B cell (primary cell): ENCODE measurements at regions not wholly inside any gene's neighbourhood (a gene's known extent, or its start where the extent isn't known, plus 50 kb on each side); places are given as distances from the start of the nearest gene placed in this dataset.

Source experiments
- ATAC-seq: fragments of 200-7000 bp; cut with Tn5 transposase; one replicate; pipeline ENCODE4 v1.10.0; 2021; ENCODE audit warnings: low read depth, mild to moderate bottlenecking, moderate number of reproducible peaks, moderate library complexity
- CTCF ChIA-PET: fragments of 350-600 bp; sonication (Branson Sonifier 250); formaldehyde crosslinking; loops from one replicate; lab custom pipeline; 2021; ENCODE audit warnings: antibody characterized with exemption, inconsistent platforms; lab: Charles Lee
- POLR2A ChIA-PET: fragments of 350-600 bp; sonication (Branson Sonifier 250); formaldehyde crosslinking; loops from one replicate; lab custom pipeline; 2021; ENCODE audit warnings: antibody characterized with exemption; lab: Charles Lee
- DNase-seq: peaks from one replicate; pipeline ENCODE4 v3.0.0; 2013
- H2AFZ ChIP-seq: 2 replicates; pipeline ENCODE4 v1.6.1; 2012; ENCODE audit warnings: mild to moderate bottlenecking, low read depth, low read length; ENCODE audit not compliant: insufficient read depth, poor library complexity, severe bottlenecking
- H3K27ac ChIP-seq, 2 donors: 1 replicate in 1 of 2; 2 replicates in 1 of 2; pipeline ENCODE4 v1.5.1; 2012 to 2013; ENCODE audit warnings: low read length in 2 of 2, mild to moderate bottlenecking in 2 of 2, moderate library complexity in 1 of 2
- H3K27me3 ChIP-seq, 4 experiments: fragments of 200-600 bp in 1 of 4; sonication (generic) in 1 of 4; replicated peaks in 1 of 4; 1 replicate in 2 of 4; 2 replicates in 2 of 4; pipeline versions ENCODE4 v1.6.1 to v1.7.0; 2013 to 2016; ENCODE audit warnings: low read length in 3 of 4, mild to moderate bottlenecking in 2 of 4, mixed read lengths in 1 of 4, moderate library complexity in 1 of 4; ENCODE audit not compliant: insufficient read depth in 4 of 4, control insufficient read depth in 3 of 4; ENCODE audit errors: control extremely low read depth in 1 of 4
- H3K36me3 ChIP-seq, 2 experiments: replicated peaks in 1 of 2; 1 replicate in 1 of 2; 2 replicates in 1 of 2; pipeline versions ENCODE4 v1.6.1 to v1.7.1; 2013; ENCODE audit warnings: low read length in 1 of 2; ENCODE audit not compliant: insufficient read depth in 2 of 2, control insufficient read depth in 1 of 2; ENCODE audit errors: control extremely low read depth in 1 of 2, extremely low read depth in 1 of 2
- H3K4me1 ChIP-seq, 2 donors: fragments of 200-600 bp in 1 of 2; sonication (generic) in 1 of 2; 1 replicate in 1 of 2; 2 replicates in 1 of 2; pipeline versions ENCODE4 v1.5.1 to v1.6.1; 2013 to 2017; ENCODE audit warnings: low read length in 2 of 2; ENCODE audit not compliant: control insufficient read depth in 2 of 2, insufficient read depth in 2 of 2
- H3K4me2 ChIP-seq: replicated peaks from 2 replicates; pipeline ENCODE3; 2012; ENCODE audit warnings: mild to moderate bottlenecking, low read depth, low read length; ENCODE audit not compliant: poor library complexity, severe bottlenecking
- H3K4me3 ChIP-seq, 5 experiments: fragments of 200-600 bp in 1 of 5; sonication (generic) in 1 of 5; 1 replicate in 3 of 5; 2 replicates in 2 of 5; pipeline versions ENCODE4 v1.5.1 to v1.7.0; 2011 to 2016; ENCODE audit warnings: low read length in 4 of 5, mild to moderate bottlenecking in 4 of 5, low read depth in 2 of 5, control low read depth in 1 of 5, moderate library complexity in 1 of 5; ENCODE audit not compliant: insufficient read depth in 1 of 5; ENCODE audit errors: control extremely low read depth in 1 of 5, extremely low read depth in 1 of 5
- H3K79me2 ChIP-seq: fragments of 200-600 bp; sonication (generic); one replicate; pipeline ENCODE4 v1.6.0; 2016; ENCODE audit warnings: low read length; ENCODE audit not compliant: control insufficient read depth, insufficient read depth
- H3K9ac ChIP-seq: fragments of 200-600 bp; sonication (generic); 2 replicates; pipeline ENCODE4 v1.6.1; 2017; ENCODE audit warnings: mild to moderate bottlenecking, low read length, moderate library complexity
- H3K9me3 ChIP-seq, 3 donors: one replicate each; pipeline versions ENCODE4 v1.6.1 to v1.7.1; 2013; ENCODE audit warnings: low read length in 2 of 3; ENCODE audit not compliant: control insufficient read depth in 2 of 3, insufficient read depth in 1 of 3; ENCODE audit errors: control extremely low read depth in 1 of 3
- H4K20me1 ChIP-seq: 2 replicates; pipeline ENCODE4 v1.6.0; 2012; ENCODE audit warnings: mild to moderate bottlenecking, low read length; ENCODE audit not compliant: insufficient read depth, control insufficient read depth, poor library complexity, severe bottlenecking
- H3K27ac Mint-ChIP-seq: one replicate; pipeline ENCODE4 v1.8.0; 2021; ENCODE audit warnings: mixed read lengths
- H3K27me3 Mint-ChIP-seq: one replicate; pipeline ENCODE4 v1.8.0; 2021; ENCODE audit warnings: mixed read lengths
- H3K4me1 Mint-ChIP-seq: one replicate; pipeline ENCODE4 v1.8.0; 2021; ENCODE audit warnings: mixed read lengths
- H3K4me3 Mint-ChIP-seq: one replicate; pipeline ENCODE4 v1.8.0; 2021; ENCODE audit warnings: mixed read lengths
- H3K9me3 Mint-ChIP-seq: one replicate; pipeline ENCODE4 v1.8.0; 2022; ENCODE audit warnings: mixed read lengths; ENCODE audit not compliant: insufficient read depth
- EZH2 ChIP-seq: IDR thresholded peaks from 2 replicates; pipeline ENCODE4 v1.6.1; 2012; ENCODE audit warnings: borderline replicate concordance, low read depth, mild to moderate bottlenecking, moderate library complexity, low read length; ENCODE audit not compliant: insufficient read depth, poor library complexity, severe bottlenecking
- WGBS: methylation state at CpG from one replicate; pipeline ENCODE4 v1.1.5; 2013; ENCODE audit warnings: missing lambda C conversion rate; ENCODE audit not compliant: insufficient coverage; 5-methylcytosine and 5-hydroxymethylcytosine counted together
- intact Hi-C: fragments of 100-400 bp; cut with micrococcal nuclease; formaldehyde crosslinking; loops from one replicate; pipeline ENCODE4 v1.10.0; 2022
- TF ChIP-seq, protein P1 (sequence below): fragments of 200-600 bp; IDR thresholded peaks from one replicate; pipeline ENCODE4 v1.8.0; 2022; ENCODE audit warnings: antibody characterized with exemption, mild to moderate bottlenecking

DNA sequence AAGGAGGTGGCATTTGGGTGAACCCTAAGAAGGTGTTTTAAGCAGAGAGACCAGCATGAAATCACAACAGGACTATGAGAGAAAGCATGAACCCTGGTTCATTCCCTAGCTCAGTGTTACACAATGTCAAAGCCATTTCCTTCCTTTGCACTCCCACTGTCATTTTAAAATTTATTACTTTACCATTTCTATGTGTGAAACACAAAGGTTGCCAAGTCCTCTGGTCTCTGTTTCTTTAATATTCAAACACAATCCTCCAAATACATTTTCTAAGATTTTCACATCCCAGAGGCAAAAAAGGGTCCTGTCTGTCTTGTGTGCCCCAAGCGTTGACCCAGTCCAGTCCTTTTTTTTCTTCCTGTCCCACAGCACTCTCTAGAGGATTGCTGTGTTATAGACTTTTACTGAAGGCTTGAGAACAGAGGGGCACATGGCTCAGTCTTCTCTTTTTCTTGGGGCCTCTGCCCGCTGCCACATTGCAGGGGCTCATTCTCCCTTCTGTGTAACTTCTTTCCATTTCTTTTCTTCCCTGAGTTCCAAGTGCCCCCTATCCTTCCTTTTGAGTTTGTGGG lies 78.6 kb upstream of the SLC28A3 start:
- no peak for ATAC-seq
- intact Hi-C loops, result no loop called here

DNA sequence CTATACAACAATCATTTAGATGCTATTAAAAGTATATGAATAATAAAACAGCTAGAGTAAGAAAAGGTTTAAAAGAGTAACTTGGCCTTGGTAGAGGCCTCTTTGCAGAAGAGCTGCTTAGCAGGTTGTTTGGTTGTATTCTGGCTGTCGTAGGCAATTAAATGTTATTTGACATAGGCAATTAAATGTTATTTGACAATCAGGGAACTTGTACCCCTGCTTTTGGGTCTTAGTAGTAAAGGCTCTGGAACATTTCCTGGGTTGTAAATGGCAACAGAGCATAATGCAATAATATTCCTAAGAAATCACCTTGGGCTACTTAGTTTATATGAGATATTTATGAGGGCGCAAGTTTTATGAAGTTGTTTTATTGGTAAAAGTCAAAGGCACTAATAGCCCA lies 84.4 kb upstream of the SLC28A3 start:
- H2AFZ ChIP-seq, result no peak overlapping the region
- POLR2A ChIA-PET, result no interaction called here
- H3K9ac ChIP-seq, result no peak overlapping the region
- no peaks in the 10 kb centered on the region for H3K4me1 Mint-ChIP-seq
- no peak overlapping the region for H3K4me3 Mint-ChIP-seq
- WGBS, result no CpG with 5 or more reads among the region's 2 CpGs
- H3K4me2 ChIP-seq, result no peak overlapping the region
- H3K27ac Mint-ChIP-seq, result no peak overlapping the region
- H3K79me2 ChIP-seq, result no peaks in the 10 kb centered on the region
- peaks cover 7% of the 10 kb centered on the region for H3K27me3 Mint-ChIP-seq
- peaks cover 0 to 10% (median 7%) of the 10 kb centered on the region in 3 donors for H3K9me3 ChIP-seq
- TF ChIP-seq EZH2, result no peak
- TF ChIP-seq, protein P1, sequence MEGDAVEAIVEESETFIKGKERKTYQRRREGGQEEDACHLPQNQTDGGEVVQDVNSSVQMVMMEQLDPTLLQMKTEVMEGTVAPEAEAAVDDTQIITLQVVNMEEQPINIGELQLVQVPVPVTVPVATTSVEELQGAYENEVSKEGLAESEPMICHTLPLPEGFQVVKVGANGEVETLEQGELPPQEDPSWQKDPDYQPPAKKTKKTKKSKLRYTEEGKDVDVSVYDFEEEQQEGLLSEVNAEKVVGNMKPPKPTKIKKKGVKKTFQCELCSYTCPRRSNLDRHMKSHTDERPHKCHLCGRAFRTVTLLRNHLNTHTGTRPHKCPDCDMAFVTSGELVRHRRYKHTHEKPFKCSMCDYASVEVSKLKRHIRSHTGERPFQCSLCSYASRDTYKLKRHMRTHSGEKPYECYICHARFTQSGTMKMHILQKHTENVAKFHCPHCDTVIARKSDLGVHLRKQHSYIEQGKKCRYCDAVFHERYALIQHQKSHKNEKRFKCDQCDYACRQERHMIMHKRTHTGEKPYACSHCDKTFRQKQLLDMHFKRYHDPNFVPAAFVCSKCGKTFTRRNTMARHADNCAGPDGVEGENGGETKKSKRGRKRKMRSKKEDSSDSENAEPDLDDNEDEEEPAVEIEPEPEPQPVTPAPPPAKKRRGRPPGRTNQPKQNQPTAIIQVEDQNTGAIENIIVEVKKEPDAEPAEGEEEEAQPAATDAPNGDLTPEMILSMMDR, result no peak
- ATAC-seq, result no peak
- no peak overlapping the region for H3K4me3 ChIP-seq
- H4K20me1 ChIP-seq, result no peaks in the 10 kb centered on the region
- peaks cover 5% of the 10 kb centered on the region for H3K9me3 Mint-ChIP-seq
- CTCF ChIA-PET, result interaction anchor here (1.0 kb wide), 1 partner anchor 21 kb away, joined by 5 read pairs; no protein-coding TSS in a partner anchor
- H3K4me1 ChIP-seq, result no peaks in the 10 kb centered on the region
- H3K27me3 ChIP-seq, result no peaks in the 10 kb centered on the region
- intact Hi-C loops, result no loop called here
- H3K27ac ChIP-seq, result no peak overlapping the region
- no peaks in the 10 kb centered on the region for H3K36me3 ChIP-seq
- DNase-seq, result no peak

More for the DNA sequence above, 78.6 kb upstream of the SLC28A3 start:
- H3K9me3 Mint-ChIP-seq, result peaks cover 5% of the 10 kb centered on the region
- no peak overlapping the region for H2AFZ ChIP-seq
- peaks cover 0 to 3% (median 0%) of the 10 kb centered on the region in 4 experiments for H3K27me3 ChIP-seq
- H3K4me2 ChIP-seq, result no peak overlapping the region
- no peak overlapping the region for H3K27ac ChIP-seq
- no peaks in the 10 kb centered on the region for H4K20me1 ChIP-seq
- H3K27me3 Mint-ChIP-seq, result peaks cover 15% of the 10 kb centered on the region
- H3K27ac Mint-ChIP-seq, result no peak overlapping the region
- no peaks in the 10 kb centered on the region for H3K4me1 ChIP-seq
- TF ChIP-seq, protein P1, result no peak
- TF ChIP-seq EZH2, result no peak
- no peaks in the 10 kb centered on the region for H3K79me2 ChIP-seq
- ChIA-PET POLR2A (no interaction called here), CTCF (no interaction called here)
- H3K9ac ChIP-seq, result no peak overlapping the region
- H3K9me3 ChIP-seq, result peaks cover 0 to 10% (median 7%) of the 10 kb centered on the region in 3 donors
- no peak overlapping the region for H3K4me3 ChIP-seq
- H3K36me3 ChIP-seq, result no peaks in the 10 kb centered on the region
- no peaks in the 10 kb centered on the region for H3K4me1 Mint-ChIP-seq
- no peak for DNase-seq
- 0% methylated on average over 1 of the region's 2 CpGs for WGBS
- no peak overlapping the region for H3K4me3 Mint-ChIP-seq
